GM12865 (cell line): ENCODE measurements at regions not wholly inside any gene's neighbourhood (a gene's known extent, or its start where the extent isn't known, plus 50 kb on each side); places are given as distances from the start of the nearest gene placed in this dataset.

ENCODE experiments used
- DNase-seq: peaks from one replicate; pipeline ENCODE4 v3.0.0; 2010; ENCODE audit warnings: low read depth
- H3K4me3 ChIP-seq: 2 replicates; pipeline ENCODE4 v1.5.1; 2011; ENCODE audit warnings: mild to moderate bottlenecking, low read depth, low read length, control low read depth
- TF ChIP-seq, protein P1 (sequence below): IDR thresholded peaks from 2 replicates; pipeline ENCODE4 v1.5.1; 2011; ENCODE audit warnings: low read length, control low read depth, low read depth, inconsistent platforms; ENCODE audit not compliant: insufficient read depth; ENCODE audit errors: missing control alignments

GRCh38 chr12:92356425-92356824 lies 210.8 kb upstream of the BTG1 start:
- no peak overlapping the region for H3K4me3 ChIP-seq
- peak; percentile 14 for DNase-seq
- TF ChIP-seq, protein P1, sequence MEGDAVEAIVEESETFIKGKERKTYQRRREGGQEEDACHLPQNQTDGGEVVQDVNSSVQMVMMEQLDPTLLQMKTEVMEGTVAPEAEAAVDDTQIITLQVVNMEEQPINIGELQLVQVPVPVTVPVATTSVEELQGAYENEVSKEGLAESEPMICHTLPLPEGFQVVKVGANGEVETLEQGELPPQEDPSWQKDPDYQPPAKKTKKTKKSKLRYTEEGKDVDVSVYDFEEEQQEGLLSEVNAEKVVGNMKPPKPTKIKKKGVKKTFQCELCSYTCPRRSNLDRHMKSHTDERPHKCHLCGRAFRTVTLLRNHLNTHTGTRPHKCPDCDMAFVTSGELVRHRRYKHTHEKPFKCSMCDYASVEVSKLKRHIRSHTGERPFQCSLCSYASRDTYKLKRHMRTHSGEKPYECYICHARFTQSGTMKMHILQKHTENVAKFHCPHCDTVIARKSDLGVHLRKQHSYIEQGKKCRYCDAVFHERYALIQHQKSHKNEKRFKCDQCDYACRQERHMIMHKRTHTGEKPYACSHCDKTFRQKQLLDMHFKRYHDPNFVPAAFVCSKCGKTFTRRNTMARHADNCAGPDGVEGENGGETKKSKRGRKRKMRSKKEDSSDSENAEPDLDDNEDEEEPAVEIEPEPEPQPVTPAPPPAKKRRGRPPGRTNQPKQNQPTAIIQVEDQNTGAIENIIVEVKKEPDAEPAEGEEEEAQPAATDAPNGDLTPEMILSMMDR: no peak

DNA sequence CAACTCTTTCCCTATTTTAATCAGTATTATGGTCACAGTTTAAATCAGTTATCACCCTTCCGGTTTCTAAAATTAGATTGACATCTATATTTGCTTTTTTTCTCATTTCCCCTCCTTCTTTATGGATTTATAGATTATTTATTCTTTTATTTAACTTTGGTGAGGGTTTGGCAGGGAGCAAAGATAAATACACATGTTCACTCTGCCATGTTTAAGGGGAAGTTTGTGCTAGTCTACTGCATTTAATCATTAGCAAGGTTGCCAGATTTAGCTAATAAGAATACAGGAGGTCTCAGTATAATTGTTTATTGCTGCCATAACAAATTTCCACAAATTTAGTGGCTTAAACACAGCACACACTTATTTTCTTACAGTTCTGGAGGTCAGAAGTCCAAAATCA lies 204.0 kb upstream of the BTG1 start:
- no peak overlapping the region for H3K4me3 ChIP-seq
- TF ChIP-seq, protein P1: no peak

GRCh38 chr12:92342574-92342973 lies 196.9 kb upstream of the BTG1 start:
- no peak for DNase-seq
- TF ChIP-seq, protein P1: no peak
- H3K4me3 ChIP-seq: no peak overlapping the region

More for the DNA sequence above, 204.0 kb upstream of the BTG1 start:
- no peak for DNase-seq

DNA sequence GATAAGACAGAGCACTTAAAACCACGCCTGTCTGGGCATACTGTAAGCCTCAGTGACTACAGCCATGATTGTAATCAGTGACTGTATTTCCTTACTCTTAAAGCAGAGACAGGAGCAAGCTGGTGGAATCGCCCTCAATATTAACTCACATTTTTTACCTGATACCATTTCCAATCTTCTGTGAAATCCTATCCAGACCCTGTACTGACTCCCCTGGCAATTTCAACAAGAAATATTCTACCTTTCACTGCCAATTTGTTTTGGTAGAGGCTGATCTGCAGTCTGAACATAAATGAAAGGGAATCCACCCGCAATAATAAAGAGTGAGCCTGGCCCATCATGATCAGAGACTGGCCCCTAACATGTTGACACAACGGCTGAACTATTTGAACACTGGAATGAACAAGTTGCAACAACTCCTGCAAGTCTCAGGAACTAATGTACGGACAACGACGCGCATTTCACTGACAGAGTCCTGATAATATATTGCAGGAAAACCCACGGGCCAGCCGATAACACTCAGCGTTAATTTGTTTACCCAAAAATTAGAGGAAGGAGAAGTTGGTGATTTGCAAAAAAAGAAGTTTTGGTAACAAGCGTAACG lies 195.5 kb upstream of the BTG1 start:
- TF ChIP-seq, protein P1: no peak
- H3K4me3 ChIP-seq: peak overlapping the region; percentile 14
- DNase-seq: peak; percentile 28

DNA sequence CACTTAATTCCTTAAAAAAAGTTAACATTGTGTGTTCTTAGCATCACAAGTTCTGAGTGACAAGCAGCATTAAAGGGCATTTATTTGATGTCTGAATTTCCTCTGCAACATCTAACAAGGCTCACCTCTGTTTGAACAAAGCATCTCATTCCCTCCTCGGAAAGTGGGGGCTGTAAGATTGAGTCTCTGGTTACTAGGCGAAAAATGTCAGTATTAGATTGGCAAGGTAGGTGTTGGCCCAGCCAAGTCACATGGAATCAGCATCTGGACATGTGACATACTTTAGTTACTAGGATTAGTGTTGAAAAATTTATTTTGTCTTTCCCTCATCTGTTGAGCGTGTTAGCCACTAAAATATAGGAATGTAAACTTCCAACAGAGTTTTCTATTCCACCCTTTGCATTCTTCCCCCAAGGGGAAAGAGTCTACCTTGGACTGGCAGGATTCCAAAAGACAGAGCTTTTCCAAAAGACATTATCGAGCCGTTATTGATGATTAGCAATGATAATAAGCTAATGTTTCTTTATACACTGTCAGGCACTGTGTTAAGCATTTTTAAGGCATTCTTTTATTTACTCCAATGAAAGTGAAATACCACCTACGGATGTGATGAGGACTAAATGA lies 194.9 kb upstream of the BTG1 start:
- TF ChIP-seq, protein P1: no peak
- H3K4me3 ChIP-seq: no peak overlapping the region
- DNase-seq: no peak

GRCh38 chr12:92340003-92340402 lies 194.4 kb upstream of the BTG1 start:
- H3K4me3 ChIP-seq: no peak overlapping the region
- TF ChIP-seq, protein P1: no peak
- DNase-seq: no peak
